Mesenchymal stem cell (in vitro differentiated cells and primary cell): ENCODE measurements at regions not wholly inside any gene's neighbourhood (a gene's known extent, or its start where the extent isn't known, plus 50 kb on each side); places are given as distances from the start of the nearest gene placed in this dataset.
"Not testable (repeated sequence)": the region's sequence is repeated elsewhere in the genome, so short reads cannot be mapped to it uniquely, and the experiment has no call there.

Experiments
- DNase-seq: peaks from one replicate; pipeline ENCODE4 v3.0.0-alpha.2; 2013
- H2AFZ ChIP-seq: one replicate; pipeline ENCODE4 v1.6.1; 2013; ENCODE audit warnings: low read depth, mild to moderate bottlenecking, control low read depth, inconsistent platforms, low read length, moderate library complexity
- H2AK5ac ChIP-seq: 2 replicates; pipeline ENCODE4 v1.6.1; 2013; ENCODE audit warnings: low read length, moderate library complexity, mild to moderate bottlenecking, inconsistent platforms; ENCODE audit not compliant: severe bottlenecking
- H2BK120ac ChIP-seq: one replicate; pipeline ENCODE4 v1.6.1; 2013; ENCODE audit warnings: low read depth, mild to moderate bottlenecking, inconsistent platforms, low read length, moderate library complexity
- H2BK12ac ChIP-seq, 2 experiments: one replicate each; pipeline ENCODE4 v1.6.1; 2013; ENCODE audit warnings: inconsistent platforms in 2 of 2, low read length in 2 of 2, mild to moderate bottlenecking in 2 of 2, moderate library complexity in 2 of 2, control low read depth in 1 of 2
- H2BK15ac ChIP-seq: one replicate; pipeline ENCODE4 v1.6.1; 2013; ENCODE audit warnings: mild to moderate bottlenecking, low read depth, inconsistent platforms; ENCODE audit not compliant: poor library complexity, severe bottlenecking
- H2BK5ac ChIP-seq: 2 replicates; pipeline ENCODE4 v1.6.1; 2013; ENCODE audit warnings: low read depth, mild to moderate bottlenecking, low read length, control low read depth, inconsistent platforms; ENCODE audit not compliant: poor library complexity, severe bottlenecking
- H3K14ac ChIP-seq, 2 experiments: one replicate each; pipeline ENCODE4 v1.6.1; 2013; ENCODE audit warnings: inconsistent platforms in 2 of 2, low read length in 2 of 2, control low read depth in 1 of 2, mild to moderate bottlenecking in 1 of 2, moderate library complexity in 1 of 2
- H3K18ac ChIP-seq, 2 experiments: one replicate each; pipeline ENCODE4 v1.6.1; 2013; ENCODE audit warnings: inconsistent platforms in 2 of 2, low read length in 2 of 2, control low read depth in 1 of 2, low read depth in 1 of 2, mild to moderate bottlenecking in 1 of 2
- H3K23ac ChIP-seq, 2 experiments: one replicate each; pipeline ENCODE4 v1.6.1; 2013; ENCODE audit warnings: inconsistent platforms in 2 of 2, low read length in 2 of 2, mild to moderate bottlenecking in 2 of 2, moderate library complexity in 2 of 2, control low read depth in 1 of 2
- H3K27ac ChIP-seq: 2 replicates; pipeline ENCODE4 v1.5.1; 2013; ENCODE audit warnings: mild to moderate bottlenecking, moderate library complexity, low read length, control low read depth, inconsistent platforms; ENCODE audit not compliant: poor library complexity, severe bottlenecking
- H3K27me3 ChIP-seq, 2 experiments: 2 replicates each; pipeline versions ENCODE4 v1.6.1 to v1.7.0; 2013; ENCODE audit warnings: low read length in 2 of 2, mild to moderate bottlenecking in 2 of 2, moderate library complexity in 2 of 2, control low read depth in 1 of 2, inconsistent platforms in 1 of 2; ENCODE audit not compliant: control insufficient read depth in 1 of 2, insufficient read depth in 1 of 2
- H3K36me3 ChIP-seq, 2 experiments: 2 replicates each; pipeline versions ENCODE4 v1.6.1 to v1.7.0; 2013; ENCODE audit warnings: low read length in 2 of 2, control low read depth in 1 of 2, inconsistent platforms in 1 of 2, low read depth in 1 of 2, mild to moderate bottlenecking in 1 of 2; ENCODE audit not compliant: insufficient read depth in 2 of 2, control insufficient read depth in 1 of 2
- H3K4ac ChIP-seq, 2 experiments: one replicate each; pipeline ENCODE4 v1.6.1; 2013; ENCODE audit warnings: inconsistent platforms in 2 of 2, low read length in 2 of 2, mild to moderate bottlenecking in 2 of 2, moderate library complexity in 2 of 2, control low read depth in 1 of 2, low read depth in 1 of 2
- H3K4me1 ChIP-seq: 2 replicates; pipeline ENCODE4 v1.6.1; 2013; ENCODE audit warnings: low read depth, low read length, control low read depth; ENCODE audit not compliant: control insufficient read depth, insufficient read depth
- H3K4me2 ChIP-seq: 2 replicates; pipeline ENCODE4 v1.6.1; 2013; ENCODE audit warnings: low read length, mild to moderate bottlenecking, inconsistent platforms; ENCODE audit not compliant: poor library complexity, severe bottlenecking
- H3K4me3 ChIP-seq, 2 experiments: 2 replicates each; pipeline versions ENCODE4 v1.5.1 to v1.7.0; 2013; ENCODE audit warnings: low read length in 2 of 2, mild to moderate bottlenecking in 2 of 2, control low read depth in 1 of 2, low read depth in 1 of 2; ENCODE audit not compliant: insufficient read depth in 1 of 2
- H3K79me1 ChIP-seq: replicated peaks from 2 replicates; pipeline ENCODE4 v1.6.1; 2013; ENCODE audit warnings: mild to moderate bottlenecking, control low read depth, low read length, inconsistent platforms; ENCODE audit not compliant: poor library complexity, severe bottlenecking
- H3K9ac ChIP-seq: 2 replicates; pipeline ENCODE4 v1.7.0; 2013; ENCODE audit warnings: mild to moderate bottlenecking, low read length, moderate library complexity
- H3K9me3 ChIP-seq: 2 replicates; pipeline ENCODE4 v1.7.0; 2013; ENCODE audit warnings: mild to moderate bottlenecking, low read length; ENCODE audit not compliant: control insufficient read depth
- H4K8ac ChIP-seq: one replicate; pipeline ENCODE4 v1.6.1; 2013; ENCODE audit warnings: inconsistent platforms, mild to moderate bottlenecking, low read length, moderate library complexity
- H4K91ac ChIP-seq: one replicate; pipeline ENCODE4 v1.6.1; 2013; ENCODE audit warnings: mild to moderate bottlenecking, low read length, inconsistent platforms
- WGBS: methylation state at CpG from one replicate; pipeline ENCODE4 v1.1.7; 2013; ENCODE audit warnings: mixed read lengths; 5-methylcytosine and 5-hydroxymethylcytosine counted together

DNA sequence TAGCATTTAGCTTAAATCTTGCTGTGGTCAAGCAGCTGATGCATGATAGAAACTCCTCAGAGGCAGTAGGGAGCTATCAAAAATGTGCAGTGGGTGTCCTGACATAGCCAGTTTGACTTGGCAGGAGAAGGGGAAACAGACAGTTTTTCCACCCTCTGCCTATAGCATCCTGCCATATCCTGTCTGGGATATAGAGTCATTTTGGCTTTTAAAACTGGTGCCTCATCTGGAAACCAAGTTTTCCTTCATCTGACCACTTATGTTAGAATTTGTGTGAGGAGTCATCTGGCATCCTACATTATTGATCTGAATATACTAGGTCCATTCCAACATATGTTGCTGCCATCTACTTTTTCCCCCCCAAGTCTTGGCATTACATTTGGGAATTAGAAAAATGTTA, 284.1 kb downstream of the CD109 start:
- no peak overlapping the region for H2BK120ac ChIP-seq
- H4K91ac ChIP-seq = no peak overlapping the region
- no peaks in the 10 kb centered on the region for H3K4me1 ChIP-seq
- H2BK15ac ChIP-seq = no peak overlapping the region
- H4K8ac ChIP-seq = no peak overlapping the region
- no peak overlapping the region for H3K23ac ChIP-seq
- no peak for DNase-seq
- no peak overlapping the region for H2BK5ac ChIP-seq
- H3K4me2 ChIP-seq = no peak overlapping the region
- H2BK12ac ChIP-seq = no peak overlapping the region
- no peak overlapping the region for H2AFZ ChIP-seq
- H3K4ac ChIP-seq = no peak overlapping the region
- no peak overlapping the region for H3K18ac ChIP-seq
- no peak overlapping the region for H3K4me3 ChIP-seq
- H3K79me1 ChIP-seq = no peaks in the 10 kb centered on the region
- no peak overlapping the region for H3K27ac ChIP-seq
- no peak overlapping the region for H2AK5ac ChIP-seq
- H3K36me3 ChIP-seq = no peaks in the 10 kb centered on the region
- H3K27me3 ChIP-seq = no peaks in the 10 kb centered on the region
- H3K14ac ChIP-seq = no peak overlapping the region
- H3K9ac ChIP-seq = no peak overlapping the region
- H3K9me3 ChIP-seq = peaks cover 9% of the 10 kb centered on the region

DNA sequence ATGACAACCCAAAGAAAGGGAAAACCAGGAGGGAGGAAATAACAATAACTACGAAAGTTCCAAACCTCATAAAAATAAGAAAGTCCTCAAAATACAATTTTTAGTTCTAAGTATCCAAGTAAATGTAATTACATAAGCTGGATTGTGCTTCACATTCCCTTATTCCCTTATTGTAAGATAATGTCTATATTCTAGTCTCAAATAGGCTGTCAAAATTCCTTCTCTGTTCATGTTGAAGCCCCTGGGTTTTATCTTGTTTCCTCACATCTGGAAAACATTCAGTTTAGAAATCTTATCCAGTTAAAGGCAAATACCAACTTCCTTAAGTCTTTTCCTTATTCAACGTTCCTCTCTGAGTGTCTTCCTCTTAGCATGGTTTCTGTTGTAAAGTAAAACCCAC, 282.3 kb downstream of the CD109 start:
- Histone ChIP-seq H4K8ac (no peak overlapping the region), H3K27me3 (no peaks in the 10 kb centered on the region), H2AFZ (no peak overlapping the region), H2BK120ac (no peak overlapping the region), H2AK5ac (no peak overlapping the region), H3K27ac (no peak overlapping the region), H3K79me1 (no peaks in the 10 kb centered on the region), H2BK5ac (no peak overlapping the region), H3K23ac (no peak overlapping the region), H3K9ac (no peak overlapping the region), H2BK15ac (no peak overlapping the region), H3K4me3 (no peak overlapping the region), H3K36me3 (no peaks in the 10 kb centered on the region), H4K91ac (no peak overlapping the region), H3K18ac (no peak overlapping the region), H3K9me3 (peaks cover 9% of the 10 kb centered on the region), H3K4ac (no peak overlapping the region), H3K14ac (no peak overlapping the region), H3K4me2 (no peak overlapping the region), H2BK12ac (no peak overlapping the region), H3K4me1 (no peaks in the 10 kb centered on the region)
- WGBS = 50% methylated on average over 1 of the region's 2 CpGs
- no peak for DNase-seq

DNA sequence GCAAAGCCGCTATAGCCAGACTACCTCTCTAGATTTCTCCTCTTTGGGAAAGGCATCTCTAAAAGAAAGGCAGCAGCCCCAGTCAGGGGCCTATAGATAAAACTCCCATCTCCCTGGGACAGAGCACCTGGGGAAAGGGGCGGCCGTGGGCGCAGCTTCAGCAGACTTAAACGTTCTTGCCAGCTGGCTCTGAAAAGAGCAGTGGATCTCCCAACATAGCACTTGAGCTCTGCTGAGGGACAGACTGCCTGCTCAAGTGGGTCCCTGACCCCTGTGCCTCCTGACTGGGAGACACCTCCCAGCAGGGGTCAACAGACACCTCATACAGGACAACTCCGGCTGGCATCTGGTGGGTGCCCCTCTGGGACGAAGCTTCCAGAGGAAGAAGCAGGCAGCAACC, 276.5 kb downstream of the CD109 start:
- H3K27ac ChIP-seq, H3K23ac ChIP-seq, H3K79me1 ChIP-seq, H3K14ac ChIP-seq, H2AK5ac ChIP-seq, H3K4me3 ChIP-seq, H3K4ac ChIP-seq, H3K9ac ChIP-seq, H3K27me3 ChIP-seq, H3K4me1 ChIP-seq, H3K4me2 ChIP-seq, H2AFZ ChIP-seq, H2BK12ac ChIP-seq, H3K18ac ChIP-seq, H3K9me3 ChIP-seq, H4K8ac ChIP-seq, H2BK5ac ChIP-seq, H3K36me3 ChIP-seq, H2BK15ac ChIP-seq, H2BK120ac ChIP-seq, H4K91ac ChIP-seq, DNase-seq: not testable (repeated sequence)
- WGBS = 87% methylated on average over 7 of the region's 7 CpGs

GRCh38 chr6:73969971-73970970, 274.3 kb downstream of the CD109 start:
- H3K18ac ChIP-seq = peak overlapping the region in 1 of 2 experiments; percentile 34
- no peaks in the 10 kb centered on the region for H3K9me3 ChIP-seq
- H3K4me2 ChIP-seq = no peak overlapping the region
- peak; percentile 73 for DNase-seq
- H3K4ac ChIP-seq = peak overlapping the region in 1 of 2 experiments; percentile 67
- H3K14ac ChIP-seq = no peak overlapping the region
- H3K4me1 ChIP-seq = no peaks in the 10 kb centered on the region
- no peak overlapping the region for H3K27ac ChIP-seq
- no peaks in the 10 kb centered on the region for H3K36me3 ChIP-seq
- no peak overlapping the region for H2BK5ac ChIP-seq
- H3K9ac ChIP-seq = peak overlapping the region; percentile 39
- 61% methylated on average over 4 of the region's 7 CpGs for WGBS
- H3K4me3 ChIP-seq = no peak overlapping the region
- H2BK120ac ChIP-seq = peak overlapping the region; percentile 4
- peak overlapping the region in 1 of 2 experiments; percentile 3 for H2BK12ac ChIP-seq
- no peak overlapping the region for H4K8ac ChIP-seq
- no peaks in the 10 kb centered on the region for H3K27me3 ChIP-seq
- no peak overlapping the region for H4K91ac ChIP-seq
- H2AK5ac ChIP-seq = no peak overlapping the region
- H3K79me1 ChIP-seq = no peaks in the 10 kb centered on the region
- no peak overlapping the region for H2AFZ ChIP-seq
- H2BK15ac ChIP-seq = no peak overlapping the region
- H3K23ac ChIP-seq = no peak overlapping the region
